A549 (cell line): ENCODE measurements at regions not wholly inside any gene's neighbourhood (a gene's known extent, or its start where the extent isn't known, plus 50 kb on each side); places are given as distances from the start of the nearest gene placed in this dataset.

Experiments used
- ATAC-seq, 2 experiments: fragments of 200-7000 bp in 1 of 2; fragments of >200 bp in 1 of 2; cut with Nextera tagmentation in 1 of 2; cut with Tn5 transposase in 1 of 2; 3 replicates each; pipeline versions ENCODE4 v1.8.0 to v1.9.1; 2018 to 2020; ENCODE audit warnings: mild to moderate bottlenecking in 1 of 2, moderate library complexity in 1 of 2
- CTCF ChIA-PET: fragments of 300-600 bp; sonication (Branson Sonifier 250); formaldehyde crosslinking; extraction: SDS; loops from one replicate; lab custom pipeline; 2021; ENCODE audit warnings: antibody characterized with exemption, inconsistent platforms; lab: Yijun Ruan, JAX
- POLR2A ChIA-PET: fragments of 350-600 bp; formaldehyde crosslinking; extraction: SDS; loops from one replicate; lab custom pipeline; 2021; ENCODE audit warnings: antibody characterized with exemption, inconsistent platforms; lab: Yijun Ruan, JAX
- DNase-seq, 2 experiments: peaks; one replicate each; pipeline versions ENCODE4 v3.0.0 to v3.0.0-alpha.2; 2011 to 2016; ENCODE audit warnings: low read depth in 1 of 2, low spot score in 1 of 2
- FAIRE-seq: peaks from 2 replicates; lab custom pipeline; 2011; peaks lifted over from hg19 to GRCh38; lab: Jason Lieb, UNC
- H3K27ac ChIP-seq, 2 experiments: fragments of >200 bp; sonication (Bioruptor Twin); formaldehyde crosslinking; 3 replicates each; pipeline ENCODE4 v1.5.1; 2016 to 2017
- H3K4me1 ChIP-seq: fragments of >200 bp; sonication (Bioruptor Twin); formaldehyde crosslinking; 3 replicates; pipeline ENCODE4 v1.6.1; 2016
- H3K4me2 ChIP-seq: fragments of >200 bp; sonication (Bioruptor Twin); formaldehyde crosslinking; 3 replicates; pipeline ENCODE4 v1.6.1; 2016
- H3K4me3 ChIP-seq: fragments of >200 bp; sonication (Bioruptor Twin); formaldehyde crosslinking; 3 replicates; pipeline ENCODE4 v1.5.1; 2016
- H3K9me3 ChIP-seq: fragments of >200 bp; sonication (Bioruptor Twin); formaldehyde crosslinking; 3 replicates; pipeline ENCODE4 v1.6.1; 2016
- BHLHE40 ChIP-seq: IDR thresholded peaks from 2 replicates; pipeline ENCODE4 v1.6.1; 2012; ENCODE audit warnings: low read depth, low read length, inconsistent platforms
- CBX2 ChIP-seq: fragments of 200-600 bp; sonication (generic); IDR thresholded peaks from 2 replicates; pipeline ENCODE4 v1.6.1; 2016; ENCODE audit warnings: low read depth, mild to moderate bottlenecking, borderline replicate concordance
- CBX8 ChIP-seq: fragments of 200-600 bp; sonication (generic); IDR thresholded peaks from 2 replicates; pipeline ENCODE4 v1.6.1; 2016
- ESRRA ChIP-seq: fragments of 150-350 bp; IDR thresholded peaks from 2 replicates; pipeline ENCODE4 v1.6.1; 2014; ENCODE audit warnings: mild to moderate bottlenecking, low read length, borderline replicate concordance
- FOSB ChIP-seq: fragments of 250-450 bp; sonication (Bioruptor Pico); IDR thresholded peaks from 2 replicates; pipeline ENCODE4 v1.5.0; 2020; ENCODE audit warnings: mild to moderate bottlenecking, moderate library complexity
- GATA3 ChIP-seq: IDR thresholded peaks from 2 replicates; pipeline ENCODE4 v1.6.1; 2012; ENCODE audit warnings: borderline replicate concordance
- HEYL ChIP-seq: fragments of 250-450 bp; sonication (Bioruptor Pico); IDR thresholded peaks from 2 replicates; pipeline ENCODE4 v1.8.0; 2021; ENCODE audit warnings: mild to moderate bottlenecking, moderate library complexity
- HOXB13 ChIP-seq: fragments of 250-450 bp; sonication (Bioruptor Pico); IDR thresholded peaks from 2 replicates; pipeline ENCODE4 v1.5.0; 2020; ENCODE audit warnings: low read depth, mild to moderate bottlenecking, moderate library complexity
- JUNB ChIP-seq: fragments of >200 bp; sonication (Bioruptor Twin); formaldehyde crosslinking; IDR thresholded peaks from 2 replicates; pipeline ENCODE4 v1.6.1; 2016
- KDM1A ChIP-seq: fragments of 200-600 bp; sonication (generic); IDR thresholded peaks from 2 replicates; pipeline ENCODE4 v1.6.1; 2016; ENCODE audit warnings: low read depth, mild to moderate bottlenecking
- NR3C1 ChIP-seq: fragments of >200 bp; sonication (Bioruptor Twin); formaldehyde crosslinking; IDR thresholded peaks from 3 replicates; pipeline ENCODE4 v1.6.1; 2017
- POLR2A ChIP-seq: IDR thresholded peaks from 2 replicates; pipeline ENCODE4 v1.6.1; 2012; ENCODE audit warnings: mild to moderate bottlenecking, low read length
- POLR2AphosphoS2 ChIP-seq: conservative IDR thresholded peaks from 2 replicates; pipeline ENCODE4 v1.6.1; 2012; ENCODE audit warnings: low read length, improper control_type of control experiment, inconsistent platforms
- RAD21 ChIP-seq, 2 experiments: fragments of >200 bp in 1 of 2; sonication (Bioruptor Twin) in 1 of 2; formaldehyde crosslinking in 1 of 2; IDR thresholded peaks in 1 of 2; conservative IDR thresholded peaks in 1 of 2; 2 replicates in 1 of 2; 3 replicates in 1 of 2; pipeline ENCODE4 v1.6.1; 2012 to 2018; ENCODE audit warnings: inconsistent platforms in 1 of 2
- RFX5 ChIP-seq: fragments of 450-650 bp; IDR thresholded peaks from 2 replicates; pipeline ENCODE4 v1.7.1; 2014; ENCODE audit warnings: antibody characterized with exemption, mild to moderate bottlenecking, moderate library complexity
- SMC3 ChIP-seq: fragments of >200 bp; sonication (Bioruptor Twin); formaldehyde crosslinking; IDR thresholded peaks from 3 replicates; pipeline ENCODE4 v1.6.1; 2018; ENCODE audit warnings: inconsistent platforms
- ZFP36 ChIP-seq: fragments of 450-650 bp; IDR thresholded peaks from 2 replicates; pipeline ENCODE4 v1.6.1; 2014; ENCODE audit warnings: borderline replicate concordance; ENCODE audit not compliant: partially characterized antibody
- ZSCAN20 ChIP-seq: fragments of 250-450 bp; sonication (Bioruptor Pico); IDR thresholded peaks from 2 replicates; pipeline ENCODE4 v1.8.0; 2022; ENCODE audit warnings: mild to moderate bottlenecking, moderate library complexity
- WGBS: methylation state at CpG from one replicate; pipeline ENCODE4 v1.1.6; 2017; ENCODE audit errors: missing lambda C conversion rate; 5-methylcytosine and 5-hydroxymethylcytosine counted together
- TF ChIP-seq, protein P1 (sequence below): fragments of 250-450 bp; sonication (Bioruptor Pico); IDR thresholded peaks from 2 replicates; pipeline ENCODE4 v1.5.0; 2020; ENCODE audit warnings: low read depth, mild to moderate bottlenecking, moderate library complexity
- TF ChIP-seq, protein P2 (sequence below): fragments of >200 bp; sonication (Bioruptor Twin); formaldehyde crosslinking; IDR thresholded peaks from 3 replicates; pipeline ENCODE4 v1.6.1; 2016
- TF ChIP-seq, protein P3 (sequence below): fragments of 450-650 bp; IDR thresholded peaks from 2 replicates; pipeline ENCODE4 v1.6.1; 2014; ENCODE audit warnings: antibody characterized with exemption
- TF ChIP-seq, protein P4 (sequence below): fragments of 200-600 bp; sonication (generic); IDR thresholded peaks from 2 replicates; pipeline ENCODE4 v1.6.1; 2016; ENCODE audit warnings: antibody characterized with exemption, mild to moderate bottlenecking, moderate library complexity

DNA sequence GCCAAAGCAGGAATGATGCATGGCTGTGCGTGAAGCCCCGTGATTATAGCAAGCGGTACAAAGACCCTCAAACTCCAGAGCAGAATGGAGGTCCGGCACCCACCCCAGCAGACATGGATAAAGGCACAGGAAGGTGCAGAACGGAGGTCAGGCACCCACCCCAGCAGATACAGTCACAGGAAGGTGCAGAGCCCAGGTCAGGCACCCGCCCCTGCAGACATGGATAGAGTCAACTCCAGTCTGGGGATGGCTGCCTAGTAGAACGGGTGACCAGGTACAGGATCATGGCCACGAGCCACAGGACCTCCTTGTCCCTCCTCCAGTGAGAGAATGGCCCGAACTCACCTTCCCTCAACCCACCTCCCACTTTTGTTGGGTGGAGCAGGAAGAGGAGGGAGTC lies 318.3 kb upstream of the SALL3 start:
- FAIRE-seq = no peak
- WGBS = 46% methylated on average over 6 of the region's 9 CpGs
- CTCF ChIA-PET = no interaction called here

DNA sequence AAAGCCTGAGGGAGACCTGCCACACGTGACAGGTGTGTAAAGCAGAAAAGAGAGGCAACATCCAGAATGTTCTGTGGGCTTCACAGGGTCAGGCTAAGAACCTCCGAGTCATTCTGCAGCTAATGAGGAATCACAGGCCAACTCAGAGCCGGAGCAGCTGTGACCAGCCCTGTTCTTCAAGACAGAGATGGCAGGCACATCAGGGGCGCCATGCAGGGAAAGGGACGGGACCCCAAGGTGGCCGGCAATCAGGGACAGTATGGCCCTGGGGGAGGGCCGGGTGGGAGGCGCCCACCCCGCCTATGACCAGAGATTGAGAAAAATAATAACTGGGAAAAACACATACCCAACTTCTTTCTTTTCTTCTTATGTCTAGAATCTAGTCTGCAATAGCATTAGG lies 316.7 kb upstream of the SALL3 start:
- Histone ChIP-seq H3K4me2 (no peak overlapping the region), H3K4me1 (no peaks in the 10 kb centered on the region), H3K27ac (no peak overlapping the region), H3K4me3 (no peak overlapping the region), H3K9me3 (no peaks in the 10 kb centered on the region)
- ATAC-seq (no peak), DNase-seq (no peak), FAIRE-seq (no peak)
- CTCF ChIA-PET = no interaction called here
- no peak for TF ChIP-seq CBX8
- TF ChIP-seq GATA3 = no peak
- TF ChIP-seq, protein P1, sequence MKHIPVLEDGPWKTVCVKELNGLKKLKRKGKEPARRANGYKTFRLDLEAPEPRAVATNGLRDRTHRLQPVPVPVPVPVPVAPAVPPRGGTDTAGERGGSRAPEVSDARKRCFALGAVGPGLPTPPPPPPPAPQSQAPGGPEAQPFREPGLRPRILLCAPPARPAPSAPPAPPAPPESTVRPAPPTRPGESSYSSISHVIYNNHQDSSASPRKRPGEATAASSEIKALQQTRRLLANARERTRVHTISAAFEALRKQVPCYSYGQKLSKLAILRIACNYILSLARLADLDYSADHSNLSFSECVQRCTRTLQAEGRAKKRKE = no peak
- TF ChIP-seq KDM1A = no peak
- no peak for TF ChIP-seq NR3C1
- no peak for TF ChIP-seq HOXB13 (CRISPR knock-in tag)
- TF ChIP-seq, protein P2, sequence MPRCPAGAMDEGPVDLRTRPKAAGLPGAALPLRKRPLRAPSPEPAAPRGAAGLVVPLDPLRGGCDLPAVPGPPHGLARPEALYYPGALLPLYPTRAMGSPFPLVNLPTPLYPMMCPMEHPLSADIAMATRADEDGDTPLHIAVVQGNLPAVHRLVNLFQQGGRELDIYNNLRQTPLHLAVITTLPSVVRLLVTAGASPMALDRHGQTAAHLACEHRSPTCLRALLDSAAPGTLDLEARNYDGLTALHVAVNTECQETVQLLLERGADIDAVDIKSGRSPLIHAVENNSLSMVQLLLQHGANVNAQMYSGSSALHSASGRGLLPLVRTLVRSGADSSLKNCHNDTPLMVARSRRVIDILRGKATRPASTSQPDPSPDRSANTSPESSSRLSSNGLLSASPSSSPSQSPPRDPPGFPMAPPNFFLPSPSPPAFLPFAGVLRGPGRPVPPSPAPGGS = no peak
- TF ChIP-seq RFX5 = no peak
- TF ChIP-seq JUNB = no peak
- TF ChIP-seq SMC3 = no peak
- TF ChIP-seq ESRRA = no peak
- no peak for TF ChIP-seq RAD21 (conservative IDR thresholded peaks at IDR 0.05 in 1 of 2, IDR thresholded peaks at IDR 0.05 in 1 of 2)
- TF ChIP-seq, protein P3, sequence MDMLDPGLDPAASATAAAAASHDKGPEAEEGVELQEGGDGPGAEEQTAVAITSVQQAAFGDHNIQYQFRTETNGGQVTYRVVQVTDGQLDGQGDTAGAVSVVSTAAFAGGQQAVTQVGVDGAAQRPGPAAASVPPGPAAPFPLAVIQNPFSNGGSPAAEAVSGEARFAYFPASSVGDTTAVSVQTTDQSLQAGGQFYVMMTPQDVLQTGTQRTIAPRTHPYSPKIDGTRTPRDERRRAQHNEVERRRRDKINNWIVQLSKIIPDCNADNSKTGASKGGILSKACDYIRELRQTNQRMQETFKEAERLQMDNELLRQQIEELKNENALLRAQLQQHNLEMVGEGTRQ = no peak
- TF ChIP-seq CBX2 = no peak
- POLR2A ChIA-PET = no interaction called here
- 27% methylated on average over 6 of the region's 9 CpGs for WGBS

More for the DNA sequence above, 318.3 kb upstream of the SALL3 start:
- Histone ChIP-seq H3K4me3 (no peak overlapping the region), H3K4me2 (no peak overlapping the region), H3K27ac (no peak overlapping the region), H3K9me3 (no peaks in the 10 kb centered on the region)
- POLR2A ChIA-PET = no interaction called here
- ATAC-seq = no peak
- TF ChIP-seq, protein P4, sequence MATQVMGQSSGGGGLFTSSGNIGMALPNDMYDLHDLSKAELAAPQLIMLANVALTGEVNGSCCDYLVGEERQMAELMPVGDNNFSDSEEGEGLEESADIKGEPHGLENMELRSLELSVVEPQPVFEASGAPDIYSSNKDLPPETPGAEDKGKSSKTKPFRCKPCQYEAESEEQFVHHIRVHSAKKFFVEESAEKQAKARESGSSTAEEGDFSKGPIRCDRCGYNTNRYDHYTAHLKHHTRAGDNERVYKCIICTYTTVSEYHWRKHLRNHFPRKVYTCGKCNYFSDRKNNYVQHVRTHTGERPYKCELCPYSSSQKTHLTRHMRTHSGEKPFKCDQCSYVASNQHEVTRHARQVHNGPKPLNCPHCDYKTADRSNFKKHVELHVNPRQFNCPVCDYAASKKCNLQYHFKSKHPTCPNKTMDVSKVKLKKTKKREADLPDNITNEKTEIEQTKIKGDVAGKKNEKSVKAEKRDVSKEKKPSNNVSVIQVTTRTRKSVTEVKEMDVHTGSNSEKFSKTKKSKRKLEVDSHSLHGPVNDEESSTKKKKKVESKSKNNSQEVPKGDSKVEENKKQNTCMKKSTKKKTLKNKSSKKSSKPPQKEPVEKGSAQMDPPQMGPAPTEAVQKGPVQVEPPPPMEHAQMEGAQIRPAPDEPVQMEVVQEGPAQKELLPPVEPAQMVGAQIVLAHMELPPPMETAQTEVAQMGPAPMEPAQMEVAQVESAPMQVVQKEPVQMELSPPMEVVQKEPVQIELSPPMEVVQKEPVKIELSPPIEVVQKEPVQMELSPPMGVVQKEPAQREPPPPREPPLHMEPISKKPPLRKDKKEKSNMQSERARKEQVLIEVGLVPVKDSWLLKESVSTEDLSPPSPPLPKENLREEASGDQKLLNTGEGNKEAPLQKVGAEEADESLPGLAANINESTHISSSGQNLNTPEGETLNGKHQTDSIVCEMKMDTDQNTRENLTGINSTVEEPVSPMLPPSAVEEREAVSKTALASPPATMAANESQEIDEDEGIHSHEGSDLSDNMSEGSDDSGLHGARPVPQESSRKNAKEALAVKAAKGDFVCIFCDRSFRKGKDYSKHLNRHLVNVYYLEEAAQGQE = no peak
- no peak for TF ChIP-seq ZSCAN20 (CRISPR knock-in tag)
- TF ChIP-seq FOSB = no peak
- TF ChIP-seq HEYL (CRISPR knock-in tag) = no peak
- no peak for TF ChIP-seq ZFP36
- TF ChIP-seq POLR2AphosphoS2 = no peak
- TF ChIP-seq RFX5 = no peak
- no peak for TF ChIP-seq BHLHE40
- no peak for TF ChIP-seq POLR2A
- TF ChIP-seq, all 56 proteins: peak for 0
- DNase-seq = no peak
- no peaks in the 10 kb centered on the region for H3K4me1 ChIP-seq
